ENCODE measurements at regions not wholly inside any gene's neighbourhood (a gene's known extent, or its start where the extent isn't known, plus 50 kb on each side); places are given as distances from the start of the nearest gene placed in this dataset.
"Not testable (repeated sequence)": the region's sequence is repeated elsewhere in the genome, so short reads cannot be mapped to it uniquely, and the experiment has no call there.

- Histone ChIP-seq H3K4me3 (no peak overlapping the region), H3K9me3 (no peaks in the 10 kb centered on the region), H3K4me1 (no peaks in the 10 kb centered on the region), H3K27me3 (no peaks in the 10 kb centered on the region), H3K36me3 (replicated peaks in 1 of 2; ENCODE audit: insufficient read depth in 1 of 2, low read depth in 2 of 2) (no peaks in the 10 kb centered on the region), H3K27ac (no peak overlapping the region)
- TF ChIP-seq POLR2A (IDR thresholded peaks at IDR 0.05) = no peak
- TF ChIP-seq, protein P1, sequence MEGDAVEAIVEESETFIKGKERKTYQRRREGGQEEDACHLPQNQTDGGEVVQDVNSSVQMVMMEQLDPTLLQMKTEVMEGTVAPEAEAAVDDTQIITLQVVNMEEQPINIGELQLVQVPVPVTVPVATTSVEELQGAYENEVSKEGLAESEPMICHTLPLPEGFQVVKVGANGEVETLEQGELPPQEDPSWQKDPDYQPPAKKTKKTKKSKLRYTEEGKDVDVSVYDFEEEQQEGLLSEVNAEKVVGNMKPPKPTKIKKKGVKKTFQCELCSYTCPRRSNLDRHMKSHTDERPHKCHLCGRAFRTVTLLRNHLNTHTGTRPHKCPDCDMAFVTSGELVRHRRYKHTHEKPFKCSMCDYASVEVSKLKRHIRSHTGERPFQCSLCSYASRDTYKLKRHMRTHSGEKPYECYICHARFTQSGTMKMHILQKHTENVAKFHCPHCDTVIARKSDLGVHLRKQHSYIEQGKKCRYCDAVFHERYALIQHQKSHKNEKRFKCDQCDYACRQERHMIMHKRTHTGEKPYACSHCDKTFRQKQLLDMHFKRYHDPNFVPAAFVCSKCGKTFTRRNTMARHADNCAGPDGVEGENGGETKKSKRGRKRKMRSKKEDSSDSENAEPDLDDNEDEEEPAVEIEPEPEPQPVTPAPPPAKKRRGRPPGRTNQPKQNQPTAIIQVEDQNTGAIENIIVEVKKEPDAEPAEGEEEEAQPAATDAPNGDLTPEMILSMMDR (IDR thresholded peaks at IDR 0.05) = no peak
- ATAC-seq = no peak
- WGBS, 2 donors = 48 to 55% methylated on average over 3 of the region's 3 CpGs
- DNase-seq = no peak
- intact Hi-C loops (cut with DNase I) = no loop called here
Measured at GRCh38 chr2:2723064-2723463, 392.0 kb upstream of the MYT1L start.

- TF ChIP-seq, protein P1 (IDR thresholded peaks at IDR 0.05) = no peak
- no peak for TF ChIP-seq POLR2A (IDR thresholded peaks at IDR 0.05)
- Histone ChIP-seq H3K27ac (no peak overlapping the region), H3K4me3 (no peak overlapping the region), H3K27me3 (no peaks in the 10 kb centered on the region), H3K9me3 (no peaks in the 10 kb centered on the region), H3K36me3 (replicated peaks in 1 of 2; ENCODE audit: insufficient read depth in 1 of 2, low read depth in 2 of 2) (no peaks in the 10 kb centered on the region), H3K4me1 (no peaks in the 10 kb centered on the region)
- ATAC-seq (no peak), DNase-seq (no peak)
- WGBS, 2 donors = 76 to 82% methylated on average over 23 of the region's 23 CpGs
- intact Hi-C loops (cut with DNase I) = no loop called here
Measured at GRCh38 chr2:2721296-2721835, 390.3 kb upstream of the MYT1L start.

GRCh38 chr2:2720806-2721205 is 389.7 kb upstream of the MYT1L start:
- intact Hi-C loops (cut with DNase I); H3K9me3 ChIP-seq; H3K4me3 ChIP-seq; H3K4me1 ChIP-seq; H3K27me3 ChIP-seq; H3K27ac ChIP-seq; H3K36me3 ChIP-seq (replicated peaks in 1 of 2; ENCODE audit: insufficient read depth in 1 of 2, low read depth in 2 of 2); ATAC-seq; DNase-seq: not testable (repeated sequence)
- WGBS, 2 donors = 69 to 70% methylated on average over 14 of the region's 14 CpGs

DNA sequence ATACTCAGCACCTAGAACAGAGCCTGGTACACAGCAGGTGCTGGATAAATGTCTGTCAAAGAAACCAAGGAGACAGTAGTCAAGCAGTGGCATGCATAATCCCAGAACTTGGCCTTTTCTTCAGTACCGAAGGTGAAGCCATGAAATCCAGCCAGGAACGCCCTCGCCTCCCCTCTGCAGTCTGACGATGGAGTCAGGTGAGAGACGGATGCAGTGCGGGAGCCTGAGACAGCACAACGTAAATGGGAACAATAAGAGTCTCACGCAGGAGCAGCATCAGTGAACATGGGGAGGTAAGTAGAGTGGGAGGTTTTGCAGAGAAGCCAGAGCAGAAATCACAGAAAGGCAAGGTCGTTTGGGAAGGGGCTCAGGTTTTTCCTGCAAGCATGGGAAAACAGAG is 389.3 kb upstream of the MYT1L start:
- ATAC-seq (no peak), DNase-seq (no peak)
- TF ChIP-seq, protein P1 (IDR thresholded peaks at IDR 0.05) = no peak
- no peak for TF ChIP-seq POLR2A (IDR thresholded peaks at IDR 0.05)
- Histone ChIP-seq H3K4me1 (no peaks in the 10 kb centered on the region), H3K4me3 (no peak overlapping the region), H3K27me3 (no peaks in the 10 kb centered on the region), H3K9me3 (no peaks in the 10 kb centered on the region), H3K36me3 (replicated peaks in 1 of 2; ENCODE audit: insufficient read depth in 1 of 2, low read depth in 2 of 2) (no peaks in the 10 kb centered on the region), H3K27ac (no peak overlapping the region)
- intact Hi-C loops (cut with DNase I) = no loop called here
- WGBS, 2 donors = 60 to 62% methylated on average over 9 of the region's 9 CpGs

- ATAC-seq = no peak
- Histone ChIP-seq H3K36me3 (replicated peaks in 1 of 2; ENCODE audit: insufficient read depth in 1 of 2, low read depth in 2 of 2) (no peaks in the 10 kb centered on the region), H3K27ac (no peak overlapping the region), H3K4me1 (no peaks in the 10 kb centered on the region), H3K4me3 (no peak overlapping the region), H3K9me3 (no peaks in the 10 kb centered on the region), H3K27me3 (no peaks in the 10 kb centered on the region)
- DNase-seq = no peak
- TF ChIP-seq, protein P1 (IDR thresholded peaks at IDR 0.05) = no peak
- TF ChIP-seq POLR2A (IDR thresholded peaks at IDR 0.05) = no peak
- 51 to 61% methylated on average over 8 of the region's 8 CpGs for WGBS, 2 donors
- intact Hi-C loops (cut with DNase I) = no loop called here
Measured at GRCh38 chr2:2719781-2720180, 388.7 kb upstream of the MYT1L start.

Data from body of pancreas (tissue), 4 donors.